Lower lobe of right lung (tissue), 2 donors: ENCODE measurements at regions not wholly inside any gene's neighbourhood (a gene's known extent, or its start where the extent isn't known, plus 50 kb on each side); places are given as distances from the start of the nearest gene placed in this dataset.

Source experiments
- ATAC-seq, 2 donors: fragments of 200-7000 bp; cut with Tn5 transposase; one replicate each; pipeline ENCODE4 v1.9.1; 2020 to 2022; ENCODE audit warnings: mild to moderate bottlenecking in 2 of 2, moderate library complexity in 2 of 2
- DNase-seq: peaks from one replicate; pipeline ENCODE4 v3.0.0-alpha.2; 2020
- H3K27ac ChIP-seq: fragments of 200-600 bp; one replicate; pipeline ENCODE4 v1.8.0; 2022
- H3K27me3 ChIP-seq: fragments of 200-600 bp; one replicate; pipeline ENCODE4 v1.8.0; 2022; ENCODE audit warnings: low read depth
- H3K36me3 ChIP-seq: fragments of 200-600 bp; one replicate; pipeline ENCODE4 v1.8.0; 2022; ENCODE audit warnings: mild to moderate bottlenecking
- H3K4me1 ChIP-seq: fragments of 200-600 bp; one replicate; pipeline ENCODE4 v1.8.0; 2022
- H3K4me3 ChIP-seq: fragments of 200-600 bp; one replicate; pipeline ENCODE4 v1.8.0; 2022; ENCODE audit warnings: mild to moderate bottlenecking
- H3K9me3 ChIP-seq: fragments of 200-600 bp; one replicate; pipeline ENCODE4 v1.8.0; 2022
- CTCF ChIP-seq: fragments of 200-600 bp; IDR thresholded peaks from one replicate; pipeline ENCODE4 v1.8.0; 2022; ENCODE audit warnings: antibody characterized with exemption, mild to moderate bottlenecking
- intact Hi-C: fragments of 100-400 bp; cut with DNase I; formaldehyde crosslinking; loops from one replicate; pipeline ENCODE4 v1.11.0; 2022
- donor health status: DM: no; HTN: yes; CAD: no; lungs with severe emphysema.

DNA sequence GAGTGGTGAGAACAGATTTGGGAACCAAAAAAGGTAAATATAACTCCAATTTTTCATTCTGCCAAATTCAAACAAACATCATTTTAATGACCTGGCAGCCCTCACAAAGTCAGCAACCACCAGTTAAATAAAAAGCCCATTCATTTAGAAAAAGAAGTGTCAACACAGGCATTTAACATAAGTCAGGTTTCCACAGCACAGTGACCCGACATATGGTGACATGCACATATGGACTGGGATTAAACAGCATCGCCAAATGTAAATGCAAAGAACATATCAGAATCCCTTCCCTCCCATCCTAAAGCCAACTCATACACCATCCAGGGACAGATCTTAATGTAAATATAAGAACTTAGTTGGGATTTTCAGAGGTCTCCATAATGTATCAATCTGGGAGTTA is 293.2 kb downstream of the FGFR2 start:
- DNase-seq (no peak), ATAC-seq (no peak)
- Histone ChIP-seq H3K4me1 (no peaks in the 10 kb centered on the region), H3K4me3 (no peak overlapping the region), H3K36me3 (no peaks in the 10 kb centered on the region), H3K27me3 (no peaks in the 10 kb centered on the region), H3K9me3 (peaks cover 3% of the 10 kb centered on the region), H3K27ac (no peak overlapping the region)
- TF ChIP-seq CTCF = no peak
- intact Hi-C loops = no loop called here

DNA sequence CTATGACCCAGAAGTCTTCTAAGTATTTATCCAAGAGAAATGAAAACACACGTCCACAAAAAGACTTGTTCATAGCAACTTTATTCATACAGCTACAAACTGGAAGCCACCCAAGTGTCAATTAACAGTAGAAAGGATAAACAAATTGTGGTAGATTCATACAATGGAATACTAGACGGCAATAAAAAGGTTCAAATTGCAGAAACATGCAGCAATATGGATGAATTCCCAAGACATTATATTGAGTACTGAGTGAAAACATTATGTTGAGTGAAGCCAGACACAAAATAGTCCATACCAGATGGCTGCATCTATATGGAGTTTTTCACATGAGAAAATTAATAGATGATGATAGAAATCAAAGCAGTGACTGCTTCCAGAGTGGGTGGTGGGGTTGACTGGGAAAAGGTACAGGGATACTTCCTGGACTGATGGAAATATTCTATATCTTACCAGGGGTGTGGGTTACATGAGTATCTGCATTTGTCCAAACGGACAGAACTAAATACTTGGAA is 292.0 kb downstream of the FGFR2 start:
- DNase-seq (no peak), ATAC-seq (no peak)
- Histone ChIP-seq H3K36me3 (no peaks in the 10 kb centered on the region), H3K27me3 (no peaks in the 10 kb centered on the region), H3K27ac (no peak overlapping the region), H3K4me1 (no peaks in the 10 kb centered on the region), H3K9me3 (peaks cover 3% of the 10 kb centered on the region), H3K4me3 (no peak overlapping the region)
- no peak for TF ChIP-seq CTCF
- intact Hi-C loops = no loop called here

DNA sequence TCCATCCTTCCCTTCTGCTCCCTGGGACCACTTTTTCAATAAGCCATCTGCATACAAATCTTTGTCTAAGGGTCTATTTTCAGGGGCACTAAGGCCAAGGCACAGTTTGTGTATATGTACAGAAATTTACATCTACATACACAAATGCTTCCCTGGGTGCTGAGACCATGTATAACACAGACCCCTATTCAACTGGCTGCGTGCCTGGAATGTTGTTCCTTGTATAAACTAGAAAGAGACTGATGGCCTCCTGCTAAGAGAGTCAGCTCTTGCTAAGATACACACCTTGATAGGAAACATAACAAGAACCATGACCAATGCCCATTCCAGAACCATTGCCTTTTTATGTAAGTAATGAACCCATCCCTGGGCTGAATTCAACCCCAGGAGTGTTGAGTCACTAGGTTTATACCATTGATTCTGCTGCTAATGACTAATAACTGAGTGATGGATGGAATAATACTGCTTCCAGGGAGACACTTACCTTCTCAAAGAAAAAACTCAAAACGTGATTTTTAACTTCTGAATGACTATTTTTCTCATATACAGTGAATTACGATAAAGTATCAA is 290.7 kb downstream of the FGFR2 start:
- no peaks in the 10 kb centered on the region for H3K4me1 ChIP-seq
- H3K4me3 ChIP-seq = no peak overlapping the region
- no peaks in the 10 kb centered on the region for H3K36me3 ChIP-seq
- H3K27me3 ChIP-seq = no peaks in the 10 kb centered on the region
- DNase-seq (no peak), ATAC-seq (no peak)
- intact Hi-C loops = no loop called here
- no peak overlapping the region for H3K27ac ChIP-seq
- H3K9me3 ChIP-seq = peaks cover 3% of the 10 kb centered on the region
- TF ChIP-seq CTCF = no peak

DNA sequence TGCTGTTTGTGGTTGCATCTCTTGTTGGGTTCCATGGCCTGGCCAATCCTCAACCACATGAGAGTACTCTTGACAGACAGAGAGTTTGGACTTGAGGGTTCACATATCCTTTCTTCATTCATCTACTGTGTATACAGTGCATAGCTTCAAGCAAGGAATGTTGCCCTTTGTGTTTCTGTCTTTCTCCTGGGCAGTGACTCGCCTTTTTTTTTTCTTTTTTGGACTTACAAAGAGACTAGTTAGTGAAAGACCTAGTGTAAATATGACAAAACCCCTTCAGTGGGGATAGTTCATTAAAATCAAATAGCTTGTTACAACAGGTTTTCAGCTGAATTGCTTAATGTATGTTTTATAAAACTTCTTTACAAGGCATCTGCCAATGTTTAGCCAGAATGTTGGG is 290.2 kb downstream of the FGFR2 start:
- Histone ChIP-seq H3K4me1 (no peaks in the 10 kb centered on the region), H3K9me3 (peaks cover 3% of the 10 kb centered on the region), H3K27ac (no peak overlapping the region), H3K36me3 (no peaks in the 10 kb centered on the region), H3K27me3 (no peaks in the 10 kb centered on the region), H3K4me3 (no peak overlapping the region)
- no peak for ATAC-seq
- intact Hi-C loops = no loop called here
- no peak for TF ChIP-seq CTCF
- no peak for DNase-seq

DNA sequence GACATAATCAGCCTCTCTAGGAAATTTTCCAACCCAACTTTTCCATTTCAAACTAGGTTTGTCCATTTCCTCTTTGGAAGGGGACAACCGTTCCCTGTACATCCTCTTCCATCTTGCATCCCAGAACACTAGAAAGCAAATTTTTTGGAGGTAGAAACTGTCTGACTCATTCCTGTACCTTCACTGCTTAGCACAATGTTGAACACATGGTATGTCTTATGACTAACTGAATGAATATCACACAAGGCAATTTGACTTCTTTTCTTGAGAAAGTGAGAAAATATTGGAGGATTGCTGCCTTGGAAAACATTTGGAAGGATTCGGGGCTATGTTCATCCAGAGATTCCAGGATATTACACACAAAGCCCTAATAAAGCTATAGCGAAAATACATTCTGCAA is 289.1 kb downstream of the FGFR2 start:
- H3K4me3 ChIP-seq = no peak overlapping the region
- no peak for ATAC-seq
- H3K4me1 ChIP-seq = no peaks in the 10 kb centered on the region
- peaks cover 3% of the 10 kb centered on the region for H3K9me3 ChIP-seq
- TF ChIP-seq CTCF = no peak
- no peak for DNase-seq
- no peaks in the 10 kb centered on the region for H3K36me3 ChIP-seq
- no peaks in the 10 kb centered on the region for H3K27me3 ChIP-seq
- intact Hi-C loops = no loop called here
- no peak overlapping the region for H3K27ac ChIP-seq
